Fibroblast of lung (primary cell): ENCODE measurements at regions not wholly inside any gene's neighbourhood (a gene's known extent, or its start where the extent isn't known, plus 50 kb on each side); places are given as distances from the start of the nearest gene placed in this dataset.

Source experiments
- DNase-seq, 2 donors: peaks; one replicate each; pipeline versions ENCODE4 v3.0.0 to v3.0.0-alpha.2; 2010; ENCODE audit warnings: low read depth in 2 of 2
- H2AFZ ChIP-seq: 2 replicates; pipeline ENCODE4 v1.5.1; 2012; ENCODE audit warnings: low read length, control low read depth, inconsistent platforms
- H3K27ac ChIP-seq: 2 replicates; pipeline ENCODE4 v1.5.1; 2011; ENCODE audit warnings: low read length, control low read depth; ENCODE audit not compliant: insufficient read depth
- H3K27me3 ChIP-seq: 2 replicates; pipeline ENCODE4 v1.5.1; 2011; ENCODE audit warnings: mild to moderate bottlenecking, low read length; ENCODE audit not compliant: control insufficient read depth, insufficient read depth
- H3K36me3 ChIP-seq: 2 replicates; pipeline ENCODE4 v1.5.1; 2011; ENCODE audit warnings: low read length; ENCODE audit not compliant: control insufficient read depth, insufficient read depth
- H3K4me1 ChIP-seq: 2 replicates; pipeline ENCODE4 v1.5.1; 2011; ENCODE audit warnings: low read length; ENCODE audit not compliant: control insufficient read depth, insufficient read depth; ENCODE audit errors: extremely low read depth
- H3K4me2 ChIP-seq: 2 replicates; pipeline ENCODE4 v1.5.1; 2011; ENCODE audit warnings: low read length, control low read depth; ENCODE audit not compliant: insufficient read depth; ENCODE audit errors: extremely low read depth
- H3K4me3 ChIP-seq, 4 experiments: fragments of 200-600 bp in 1 of 4; sonication (generic) in 1 of 4; replicated peaks in 1 of 4; 2 replicates each; pipeline ENCODE4 v1.5.1; 2011 to 2016; ENCODE audit warnings: low read length in 4 of 4, low read depth in 3 of 4, mild to moderate bottlenecking in 3 of 4, control low read depth in 2 of 4, inconsistent platforms in 1 of 4, mixed read lengths in 1 of 4; ENCODE audit not compliant: insufficient read depth in 1 of 4; ENCODE audit errors: control extremely low read depth in 1 of 4
- H3K79me2 ChIP-seq: 2 replicates; pipeline ENCODE4 v1.5.1; 2012; ENCODE audit warnings: mild to moderate bottlenecking, low read length, inconsistent platforms; ENCODE audit not compliant: control insufficient read depth, insufficient read depth
- H3K9ac ChIP-seq: 2 replicates; pipeline ENCODE4 v1.5.1; 2011; ENCODE audit warnings: mild to moderate bottlenecking, low read length, control low read depth; ENCODE audit not compliant: insufficient read depth
- H3K9me3 ChIP-seq: 2 replicates; pipeline ENCODE4 v1.5.1; 2012; ENCODE audit warnings: low read depth, low read length; ENCODE audit not compliant: control insufficient read depth, insufficient read depth
- H4K20me1 ChIP-seq: 2 replicates; pipeline ENCODE4 v1.5.1; 2011; ENCODE audit warnings: low read length; ENCODE audit not compliant: control insufficient read depth, insufficient read depth; ENCODE audit errors: extremely low read depth
- CTCF ChIP-seq, 2 donors: IDR thresholded peaks in 1 of 2; conservative IDR thresholded peaks in 1 of 2; 1 replicate in 1 of 2; 2 replicates in 1 of 2; pipeline ENCODE4 v1.5.1; 2011 to 2012; ENCODE audit warnings: low read length in 2 of 2, control low read depth in 1 of 2, inconsistent platforms in 1 of 2, low read depth in 1 of 2, mild to moderate bottlenecking in 1 of 2
- EZH2 ChIP-seq: IDR thresholded peaks from 2 replicates; pipeline ENCODE4 v1.5.1; 2012; ENCODE audit warnings: low read length, control low read depth, mild to moderate bottlenecking; ENCODE audit errors: missing control alignments

DNA sequence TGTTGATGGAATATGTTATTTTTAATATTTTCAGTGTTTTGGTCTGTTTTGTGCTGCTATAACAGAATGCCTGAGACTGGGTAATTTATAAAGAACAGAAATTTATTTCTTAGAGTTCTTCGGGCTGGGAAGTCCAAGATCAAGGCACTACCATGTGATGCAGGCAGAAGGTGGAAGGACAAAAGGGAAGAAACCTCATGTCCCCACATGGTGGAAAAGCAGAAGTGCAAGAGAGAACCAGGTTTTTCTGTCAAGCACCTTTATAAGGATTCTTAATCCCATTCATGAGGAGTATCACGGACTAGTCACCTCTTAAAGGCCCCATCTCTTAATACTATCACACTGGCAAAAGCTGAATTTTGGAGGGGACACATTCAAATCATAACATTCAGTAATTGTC, 57.9 kb upstream of the EPHB3 start:
- Histone ChIP-seq H3K4me1 (no peaks in the 10 kb centered on the region), H3K79me2 (no peaks in the 10 kb centered on the region), H3K4me2 (no peak overlapping the region), H3K4me3 (no peak overlapping the region), H3K27ac (no peak overlapping the region), H3K9me3 (no peaks in the 10 kb centered on the region), H3K36me3 (no peaks in the 10 kb centered on the region), H3K27me3 (peaks cover 10% of the 10 kb centered on the region), H4K20me1 (no peaks in the 10 kb centered on the region), H2AFZ (no peak overlapping the region), H3K9ac (no peak overlapping the region)
- no peak for TF ChIP-seq CTCF (conservative IDR thresholded peaks at IDR 0.05 in 1 of 2, IDR thresholded peaks at IDR 0.05 in 1 of 2; ENCODE audit: low read depth in 1 of 2, low read length in 2 of 2)
- TF ChIP-seq EZH2 = no peak
- DNase-seq = no peak

DNA sequence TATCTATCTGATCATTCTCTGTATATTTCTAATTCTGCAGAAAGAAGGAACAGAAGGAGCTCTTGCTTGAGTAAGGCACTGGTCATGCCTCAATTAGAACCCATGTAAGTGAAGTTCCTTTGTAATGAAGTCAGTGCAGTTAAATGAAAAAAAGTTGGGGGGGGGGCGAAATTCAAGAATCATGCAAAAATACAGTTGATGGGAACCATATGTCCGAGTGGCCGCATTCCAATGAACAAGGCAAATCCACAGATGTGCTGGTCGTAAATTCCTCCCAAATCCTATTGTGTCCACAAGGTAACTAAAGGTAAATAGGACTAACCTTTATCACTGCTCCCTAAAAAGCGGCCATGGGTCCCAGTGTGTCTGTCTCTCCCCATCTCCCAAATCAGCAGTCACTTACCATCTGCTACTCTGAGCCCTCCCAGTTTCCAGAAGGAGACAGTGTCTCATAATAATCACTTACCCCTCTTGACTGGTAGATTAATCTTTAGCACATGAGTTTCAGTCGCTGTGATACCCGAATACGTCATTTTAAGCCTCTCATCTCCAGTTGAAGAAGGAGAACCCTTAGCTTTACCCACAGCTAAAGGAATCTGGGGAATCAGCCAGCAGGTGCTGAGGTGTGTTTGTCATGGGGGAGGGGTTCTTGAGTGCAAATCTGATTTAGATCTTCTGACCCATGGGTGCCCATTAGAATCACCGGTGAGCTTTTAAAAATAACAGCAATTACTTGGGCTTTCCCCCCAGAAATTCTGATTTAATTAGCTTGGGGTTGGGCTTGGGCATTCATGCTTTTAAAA, 56.3 kb upstream of the EPHB3 start:
- H4K20me1 ChIP-seq = no peaks in the 10 kb centered on the region
- no peak for DNase-seq
- no peaks in the 10 kb centered on the region for H3K36me3 ChIP-seq
- H3K4me2 ChIP-seq = no peak overlapping the region
- H3K9me3 ChIP-seq = no peaks in the 10 kb centered on the region
- no peak overlapping the region for H3K9ac ChIP-seq
- TF ChIP-seq CTCF (conservative IDR thresholded peaks at IDR 0.05 in 1 of 2, IDR thresholded peaks at IDR 0.05 in 1 of 2; ENCODE audit: low read depth in 1 of 2, low read length in 2 of 2) = no peak
- no peak for TF ChIP-seq EZH2
- H3K79me2 ChIP-seq = no peaks in the 10 kb centered on the region
- no peak overlapping the region for H3K27ac ChIP-seq
- no peak overlapping the region for H2AFZ ChIP-seq
- H3K4me3 ChIP-seq = no peak overlapping the region
- peaks cover 22% of the 10 kb centered on the region for H3K27me3 ChIP-seq
- no peaks in the 10 kb centered on the region for H3K4me1 ChIP-seq

DNA sequence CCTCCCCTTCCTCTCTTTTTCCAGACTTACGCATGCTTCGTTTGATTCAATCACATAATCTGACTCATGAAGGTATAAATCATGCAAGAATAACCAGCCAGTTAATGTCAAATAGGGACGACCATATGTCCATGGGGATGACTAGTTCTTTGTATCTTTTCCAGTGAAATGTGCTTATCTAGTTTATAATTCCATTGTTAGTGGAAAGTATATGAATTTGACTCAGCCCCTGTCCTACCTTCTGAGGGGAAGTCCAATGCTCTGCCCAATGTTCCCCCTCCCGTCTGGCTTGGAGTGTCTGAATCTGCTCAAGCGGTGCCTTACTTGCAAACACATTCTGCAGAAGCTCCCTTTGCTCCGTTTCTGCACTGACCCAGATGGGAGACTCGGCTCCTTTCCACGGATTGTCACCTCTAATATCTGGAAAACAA, 55.0 kb upstream of the EPHB3 start:
- Histone ChIP-seq H3K4me3 (no peak overlapping the region), H3K4me1 (no peaks in the 10 kb centered on the region), H4K20me1 (no peaks in the 10 kb centered on the region), H3K36me3 (no peaks in the 10 kb centered on the region), H3K9ac (no peak overlapping the region), H3K79me2 (no peaks in the 10 kb centered on the region), H2AFZ (no peak overlapping the region), H3K27ac (no peak overlapping the region), H3K4me2 (no peak overlapping the region), H3K27me3 (peaks cover 32% of the 10 kb centered on the region), H3K9me3 (no peaks in the 10 kb centered on the region)
- DNase-seq = peak in 1 of 2 donors; percentile 55
- no peak for TF ChIP-seq EZH2
- TF ChIP-seq CTCF (conservative IDR thresholded peaks at IDR 0.05 in 1 of 2, IDR thresholded peaks at IDR 0.05 in 1 of 2; ENCODE audit: low read depth in 1 of 2, low read length in 2 of 2) = no peak
